ENCODE measurements at regions not wholly inside any gene's neighbourhood (a gene's known extent, or its start where the extent isn't known, plus 50 kb on each side); places are given as distances from the start of the nearest gene placed in this dataset.

- DNase-seq (ENCODE audit: low read depth in 2 of 2): no peak
Measured at GRCh38 chr3:103614719-103615118, 1179.9 kb downstream of the ZPLD1 start.

- peak in 1 of 2 donors; percentile 1 for DNase-seq (ENCODE audit: low read depth in 2 of 2)
Measured at GRCh38 chr3:103617961-103618360, 1183.1 kb downstream of the ZPLD1 start.

- DNase-seq (ENCODE audit: low read depth in 2 of 2): no peak
Measured at GRCh38 chr3:103624271-103624670, 1189.5 kb downstream of the ZPLD1 start.

- no peak for DNase-seq (ENCODE audit: low read depth in 2 of 2)
Measured at GRCh38 chr3:103629391-103629790, 1194.6 kb downstream of the ZPLD1 start.

GRCh38 chr3:103644450-103644849, 1209.6 kb downstream of the ZPLD1 start:
- DNase-seq (ENCODE audit: low read depth in 2 of 2): no peak

GRCh38 chr3:103653996-103654395, 1219.2 kb downstream of the ZPLD1 start:
- no peak for DNase-seq (ENCODE audit: low read depth in 2 of 2)

- no peak for DNase-seq (ENCODE audit: low read depth in 2 of 2)
Measured at GRCh38 chr3:103657756-103658155, 1222.9 kb downstream of the ZPLD1 start.

GRCh38 chr3:103660810-103661209, 1226.0 kb downstream of the ZPLD1 start:
- DNase-seq (ENCODE audit: low read depth in 2 of 2): no peak

- no peak for DNase-seq (ENCODE audit: low read depth in 2 of 2)
Measured at GRCh38 chr3:103662591-103662990, 1227.8 kb downstream of the ZPLD1 start.

GRCh38 chr3:103672346-103672745, 1237.5 kb downstream of the ZPLD1 start:
- DNase-seq (ENCODE audit: low read depth in 2 of 2): no peak

- no peak for DNase-seq (ENCODE audit: low read depth in 2 of 2)
Measured at GRCh38 chr3:103684904-103685303, 1250.1 kb downstream of the ZPLD1 start.

- DNase-seq (ENCODE audit: low read depth in 2 of 2): no peak
Measured at GRCh38 chr3:103685939-103686338, 1251.1 kb downstream of the ZPLD1 start.

GRCh38 chr3:103690536-103690935, 1255.7 kb downstream of the ZPLD1 start:
- no peak for DNase-seq (ENCODE audit: low read depth in 2 of 2)

GRCh38 chr3:103693831-103694230, 1259.0 kb downstream of the ZPLD1 start:
- DNase-seq (ENCODE audit: low read depth in 2 of 2): no peak

- DNase-seq (ENCODE audit: low read depth in 2 of 2): no peak
Measured at GRCh38 chr3:103698646-103699045, 1263.8 kb downstream of the ZPLD1 start.

- no peak for DNase-seq (ENCODE audit: low read depth in 2 of 2)
Measured at GRCh38 chr3:103699228-103699627, 1264.4 kb downstream of the ZPLD1 start.

- no peak for DNase-seq (ENCODE audit: low read depth in 2 of 2)
Measured at GRCh38 chr3:103705641-103706040, 1270.8 kb downstream of the ZPLD1 start.

- no peak for DNase-seq (ENCODE audit: low read depth in 2 of 2)
Measured at GRCh38 chr3:103706671-103707070, 1271.9 kb downstream of the ZPLD1 start.

- no peak for DNase-seq (ENCODE audit: low read depth in 2 of 2)
Measured at GRCh38 chr3:103711670-103712069, 1276.9 kb downstream of the ZPLD1 start.

GRCh38 chr3:103712320-103713008, 1277.6 kb downstream of the ZPLD1 start:
- DNase-seq (ENCODE audit: low read depth in 2 of 2): peak; percentile 8 to 49

- no peak for DNase-seq (ENCODE audit: low read depth in 2 of 2)
Measured at GRCh38 chr3:103729547-103729946, 1294.7 kb downstream of the ZPLD1 start.

GRCh38 chr3:103730744-103731143, 1295.9 kb downstream of the ZPLD1 start:
- no peak for DNase-seq (ENCODE audit: low read depth in 2 of 2)

GRCh38 chr3:103752986-103753385, 1318.2 kb downstream of the ZPLD1 start:
- DNase-seq (ENCODE audit: low read depth in 2 of 2): no peak

- no peak for DNase-seq (ENCODE audit: low read depth in 2 of 2)
Measured at GRCh38 chr3:103767635-103768034, 1332.8 kb downstream of the ZPLD1 start.

Measured in lung microvascular endothelial cell (primary cell).